AG04449 (cell line): ENCODE measurements at regions not wholly inside any gene's neighbourhood (a gene's known extent, or its start where the extent isn't known, plus 50 kb on each side); places are given as distances from the start of the nearest gene placed in this dataset.

ENCODE experiments used
- CTCF ChIA-PET: fragments of 350-600 bp; formaldehyde crosslinking; extraction: SDS; loops from one replicate; lab custom pipeline; 2021; ENCODE audit warnings: antibody characterized with exemption; lab: Yijun Ruan, JAX
- POLR2A ChIA-PET: fragments of 400-600, 350-600 bp; formaldehyde crosslinking; extraction: SDS; loops from one replicate; lab custom pipeline; 2020; ENCODE audit warnings: antibody characterized with exemption, inconsistent platforms; lab: Yijun Ruan, JAX
- DNase-seq: peaks from one replicate; pipeline ENCODE4 v3.0.0-alpha.2; 2010; ENCODE audit warnings: low read depth, low spot score
- H3K4me3 ChIP-seq: 2 replicates; pipeline ENCODE4 v1.5.1; 2011; ENCODE audit warnings: low read depth, mild to moderate bottlenecking, control low read depth, low read length
- CTCF ChIP-seq: IDR thresholded peaks from one replicate; pipeline ENCODE4 v1.5.1; 2011; ENCODE audit warnings: mild to moderate bottlenecking, moderate library complexity, low read length, control low read depth, inconsistent platforms; ENCODE audit not compliant: insufficient read depth; ENCODE audit errors: missing control alignments

DNA sequence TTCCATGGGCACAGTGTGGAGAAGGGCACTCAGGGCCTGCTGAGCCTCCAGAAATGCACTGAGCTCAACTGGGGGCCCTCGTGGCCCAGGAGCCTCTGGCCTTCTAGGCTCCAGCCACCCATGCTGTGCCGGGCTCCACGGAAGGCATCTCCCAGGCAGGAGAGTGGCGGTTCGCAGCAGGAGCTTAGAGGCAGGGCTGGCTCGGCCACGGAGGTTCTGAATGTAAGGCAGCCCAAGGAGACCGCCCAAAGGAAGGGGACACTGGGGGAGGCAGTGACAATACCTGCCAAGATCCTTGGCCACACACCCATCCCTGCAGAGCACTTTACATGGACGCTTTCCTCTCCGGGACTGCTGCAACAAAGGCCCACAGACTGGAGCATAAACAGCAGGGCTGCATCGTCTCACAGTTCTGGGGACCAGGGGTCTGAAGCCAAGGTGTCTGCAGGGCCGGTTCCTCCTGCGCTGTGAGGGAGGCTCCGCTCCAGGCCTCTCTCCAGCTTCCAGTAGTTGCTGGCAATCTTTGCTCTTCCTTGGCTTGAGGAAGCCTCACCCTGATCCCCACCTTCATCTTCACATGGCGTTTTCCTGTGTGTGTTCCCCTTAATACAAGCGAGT is 128.2 kb upstream of the CDH4 start:
- CTCF ChIA-PET, result no interaction called here
- no peak overlapping the region for H3K4me3 ChIP-seq
- POLR2A ChIA-PET, result no interaction called here
- no peak for DNase-seq
- no peak for TF ChIP-seq CTCF

DNA sequence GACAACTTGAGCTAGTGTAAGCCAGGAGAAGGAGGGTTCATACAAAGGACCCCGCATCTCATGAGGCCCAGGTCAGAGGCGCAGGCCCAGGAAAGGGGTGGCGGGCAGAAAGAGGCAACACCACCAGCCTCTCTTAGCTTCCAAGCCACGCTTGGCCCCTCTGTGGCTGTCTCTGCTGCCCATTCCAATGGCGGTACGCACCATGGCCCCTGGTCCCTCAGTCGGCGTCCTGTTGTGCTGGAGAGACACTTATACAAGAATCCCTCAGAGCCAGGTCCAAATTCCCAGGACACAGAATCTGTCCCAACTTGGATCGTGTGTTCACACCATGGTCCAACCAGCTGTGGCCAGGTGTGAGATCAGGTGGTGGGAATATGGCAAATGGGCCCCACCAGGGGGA is 127.0 kb upstream of the CDH4 start:
- DNase-seq, result no peak
- CTCF ChIA-PET, result interaction anchor here (0.8 to 1.2 kb wide), 3 partner anchors 24 to 106 kb away, joined by 3 to 4 read pairs (median 3); no protein-coding TSS in a partner anchor
- POLR2A ChIA-PET, result no interaction called here
- no peak overlapping the region for H3K4me3 ChIP-seq
- TF ChIP-seq CTCF, result no peak

DNA sequence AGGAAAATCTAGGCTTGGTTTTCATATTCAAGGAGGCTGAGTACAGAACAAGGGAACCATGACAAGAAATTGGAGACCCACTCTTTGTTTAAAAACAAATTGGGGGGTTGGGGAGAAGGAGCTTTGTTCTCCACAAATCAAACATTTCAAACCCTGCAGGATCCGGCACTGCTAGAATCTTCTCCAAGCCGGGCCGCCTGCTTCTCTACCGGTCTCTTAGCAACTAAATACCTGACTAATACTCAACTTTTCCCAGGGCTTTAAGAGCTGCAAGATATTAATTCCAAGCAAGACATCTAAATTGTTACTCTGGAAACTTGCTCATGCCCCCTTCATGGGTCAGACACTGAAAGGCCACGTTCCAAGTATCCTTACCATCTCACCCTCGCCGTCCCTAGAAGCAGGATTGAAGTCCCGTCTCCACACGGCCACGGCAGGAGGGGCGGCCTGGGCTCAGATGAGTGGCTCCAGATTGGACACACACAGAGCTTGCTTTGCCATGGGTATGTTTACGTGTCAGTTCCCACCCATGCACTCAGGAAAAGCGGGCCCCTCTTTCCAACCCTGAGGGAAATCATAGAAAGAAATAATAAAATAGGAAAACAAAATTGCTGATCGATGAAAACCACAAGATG is 126.4 kb upstream of the CDH4 start:
- ChIA-PET POLR2A (no interaction called here), CTCF (interaction anchor here (0.8 to 1.2 kb wide), 3 partner anchors 25 to 105 kb away, joined by 3 to 4 read pairs (median 3); no protein-coding TSS in a partner anchor)

GRCh38 chr20:61126369-61127195 is 125.5 kb upstream of the CDH4 start:
- DNase-seq, result no peak
- no peak for TF ChIP-seq CTCF
- ChIA-PET CTCF (interaction anchor here (1.0 to 1.2 kb wide), 2 partner anchors 104 to 916 kb away, joined by 3 to 4 read pairs; no protein-coding TSS in a partner anchor), POLR2A (no interaction called here)
- no peak overlapping the region for H3K4me3 ChIP-seq

More for the DNA sequence above, 126.4 kb upstream of the CDH4 start:
- no peak for DNase-seq
- no peak for TF ChIP-seq CTCF
- no peak overlapping the region for H3K4me3 ChIP-seq

- POLR2A ChIA-PET, result no interaction called here
- H3K4me3 ChIP-seq, result no peak overlapping the region
- TF ChIP-seq CTCF, result no peak
- DNase-seq, result peak; percentile 24
- CTCF ChIA-PET, result interaction anchor here (0.7 to 1.0 kb wide), 2 partner anchors 8 to 917 kb away, joined by 3 to 4 read pairs; no protein-coding TSS in a partner anchor
These were observed 124.6 kb upstream of the CDH4 start for GRCh38 chr20:61127311-61128039.
